OCI-LY7 (cell line): ENCODE measurements at regions not wholly inside any gene's neighbourhood (a gene's known extent, or its start where the extent isn't known, plus 50 kb on each side); places are given as distances from the start of the nearest gene placed in this dataset.

Experiments
- BruUV-seq: library from RNA; stranded (reverse); fragments of 400-500 nt; replicated peaks from 2 replicates; lab custom pipeline; 2021; lab: Mats Ljungman, UMichigan
- CTCF ChIA-PET: fragments of 300-600 bp; sonication (Branson Sonifier 250); formaldehyde crosslinking; loops from one replicate; lab custom pipeline; 2022; ENCODE audit warnings: antibody characterized with exemption; ENCODE audit not compliant: unreplicated experiment; lab: Charles Lee
- POLR2A ChIA-PET: fragments of 300-600 bp; sonication (Branson Sonifier 250); formaldehyde crosslinking; loops from one replicate; lab custom pipeline; 2022; ENCODE audit warnings: antibody characterized with exemption; lab: Charles Lee
- DNase-seq: peaks from one replicate; pipeline ENCODE4 v3.0.0-alpha.2; 2015; ENCODE audit warnings: low spot score
- H2AFZ ChIP-seq: fragments of 200-600 bp; sonication (generic), shearing (Covaris generic); 2 replicates; pipeline ENCODE4 v1.6.1; 2014; ENCODE audit warnings: mild to moderate bottlenecking, antibody characterized with exemption, low read length, moderate library complexity
- H3K27ac ChIP-seq: fragments of 200-600 bp; sonication (generic); 2 replicates; pipeline ENCODE4 v1.5.1; 2014; ENCODE audit warnings: mixed run types, low read depth, mild to moderate bottlenecking, moderate library complexity, low read length, inconsistent platforms; ENCODE audit not compliant: poor library complexity, severe bottlenecking
- H3K36me3 ChIP-seq: fragments of 200-600 bp; sonication (generic); 2 replicates; pipeline ENCODE4 v1.6.1; 2014; ENCODE audit warnings: mild to moderate bottlenecking, antibody characterized with exemption, low read length, moderate library complexity, mixed read lengths; ENCODE audit not compliant: insufficient read depth
- H3K4me1 ChIP-seq: fragments of 200-600 bp; sonication (generic); 2 replicates; pipeline ENCODE4 v1.5.1; 2014; ENCODE audit warnings: mild to moderate bottlenecking, low read length; ENCODE audit not compliant: insufficient read depth, poor library complexity, severe bottlenecking
- H3K4me2 ChIP-seq: fragments of 200-600 bp; sonication (generic); 2 replicates; pipeline ENCODE4 v1.6.1; 2014; ENCODE audit warnings: mild to moderate bottlenecking, low read length
- H3K4me3 ChIP-seq: fragments of 200-600 bp; sonication (generic); 2 replicates; pipeline ENCODE4 v1.5.1; 2014; ENCODE audit warnings: mild to moderate bottlenecking, low read depth, low read length; ENCODE audit not compliant: poor library complexity, severe bottlenecking
- H3K79me2 ChIP-seq: fragments of 200-600 bp; sonication (generic); 2 replicates; pipeline ENCODE4 v1.6.1; 2016; ENCODE audit warnings: low read depth, mild to moderate bottlenecking, low read length, moderate library complexity, mixed read lengths; ENCODE audit not compliant: insufficient read depth
- H3K9me2 ChIP-seq: fragments of 200-600 bp; sonication (generic); 2 replicates; pipeline ENCODE4 v1.6.1; 2016; ENCODE audit warnings: mild to moderate bottlenecking, low read length, mixed read lengths; ENCODE audit not compliant: insufficient read depth
- H3K9me3 ChIP-seq: fragments of 200-600 bp; sonication (generic); 2 replicates; pipeline ENCODE4 v1.6.1; 2014; ENCODE audit warnings: mild to moderate bottlenecking, mixed run types, low read length, mixed read lengths
- H4K20me1 ChIP-seq: fragments of 200-600 bp; sonication (generic); 2 replicates; pipeline ENCODE4 v1.6.1; 2014; ENCODE audit warnings: mild to moderate bottlenecking, antibody characterized with exemption, low read length, moderate library complexity, mixed read lengths; ENCODE audit not compliant: insufficient read depth
- EZH2phosphoT487 ChIP-seq: fragments of 200-600 bp; sonication (generic); IDR thresholded peaks from 2 replicates; pipeline ENCODE4 v1.6.1; 2018; ENCODE audit warnings: low read depth, borderline replicate concordance, mild to moderate bottlenecking, mixed run types, antibody characterized with exemption, low read length, moderate library complexity, mixed read lengths
- intact Hi-C: fragments of 100-400 bp; cut with micrococcal nuclease; formaldehyde crosslinking; loops from one replicate; pipeline ENCODE4 v1.10.0; 2022; ENCODE audit not compliant: unreplicated experiment
- TF ChIP-seq, protein P1 (sequence below): fragments of 200-600 bp; sonication (generic); conservative IDR thresholded peaks from 2 replicates; pipeline ENCODE4 v1.5.1; 2014; ENCODE audit warnings: mild to moderate bottlenecking, antibody characterized with exemption, low read length, moderate library complexity, mixed read lengths

DNA sequence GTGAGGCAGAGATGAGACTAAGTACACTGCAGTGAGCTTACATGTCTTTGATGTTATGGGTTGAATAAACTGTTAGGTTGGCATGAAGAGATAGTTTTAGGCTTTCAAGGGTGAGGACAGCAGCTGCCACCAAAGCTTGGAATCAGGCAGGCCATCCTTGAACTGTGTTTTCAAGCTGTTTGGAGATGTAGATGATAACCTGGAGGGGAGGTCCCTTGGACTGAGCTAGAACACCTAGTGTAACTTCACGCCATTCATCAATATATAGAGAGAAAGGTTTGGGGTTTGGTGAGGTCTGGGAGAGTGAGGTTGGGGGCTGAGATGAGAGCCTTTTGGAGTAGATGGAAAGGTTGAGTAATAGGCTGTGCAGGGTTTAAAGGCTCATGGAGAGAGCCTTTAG is 2447.0 kb downstream of the TP53TG3F start:
- ChIA-PET CTCF (no interaction called here), POLR2A (no interaction called here)
- Histone ChIP-seq H4K20me1 (no peaks in the 10 kb centered on the region), H3K9me3 (no peaks in the 10 kb centered on the region), H3K36me3 (no peaks in the 10 kb centered on the region), H2AFZ (no peak overlapping the region), H3K4me1 (no peaks in the 10 kb centered on the region), H3K27ac (no peak overlapping the region), H3K4me3 (no peak overlapping the region), H3K79me2 (no peaks in the 10 kb centered on the region), H3K9me2 (no peaks in the 10 kb centered on the region), H3K4me2 (no peak overlapping the region)
- no TSS peak for BruUV-seq
- no peak for DNase-seq
- intact Hi-C loops = no loop called here
- TF ChIP-seq, protein P1, sequence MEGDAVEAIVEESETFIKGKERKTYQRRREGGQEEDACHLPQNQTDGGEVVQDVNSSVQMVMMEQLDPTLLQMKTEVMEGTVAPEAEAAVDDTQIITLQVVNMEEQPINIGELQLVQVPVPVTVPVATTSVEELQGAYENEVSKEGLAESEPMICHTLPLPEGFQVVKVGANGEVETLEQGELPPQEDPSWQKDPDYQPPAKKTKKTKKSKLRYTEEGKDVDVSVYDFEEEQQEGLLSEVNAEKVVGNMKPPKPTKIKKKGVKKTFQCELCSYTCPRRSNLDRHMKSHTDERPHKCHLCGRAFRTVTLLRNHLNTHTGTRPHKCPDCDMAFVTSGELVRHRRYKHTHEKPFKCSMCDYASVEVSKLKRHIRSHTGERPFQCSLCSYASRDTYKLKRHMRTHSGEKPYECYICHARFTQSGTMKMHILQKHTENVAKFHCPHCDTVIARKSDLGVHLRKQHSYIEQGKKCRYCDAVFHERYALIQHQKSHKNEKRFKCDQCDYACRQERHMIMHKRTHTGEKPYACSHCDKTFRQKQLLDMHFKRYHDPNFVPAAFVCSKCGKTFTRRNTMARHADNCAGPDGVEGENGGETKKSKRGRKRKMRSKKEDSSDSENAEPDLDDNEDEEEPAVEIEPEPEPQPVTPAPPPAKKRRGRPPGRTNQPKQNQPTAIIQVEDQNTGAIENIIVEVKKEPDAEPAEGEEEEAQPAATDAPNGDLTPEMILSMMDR = no peak
- no peak for TF ChIP-seq EZH2phosphoT487

DNA sequence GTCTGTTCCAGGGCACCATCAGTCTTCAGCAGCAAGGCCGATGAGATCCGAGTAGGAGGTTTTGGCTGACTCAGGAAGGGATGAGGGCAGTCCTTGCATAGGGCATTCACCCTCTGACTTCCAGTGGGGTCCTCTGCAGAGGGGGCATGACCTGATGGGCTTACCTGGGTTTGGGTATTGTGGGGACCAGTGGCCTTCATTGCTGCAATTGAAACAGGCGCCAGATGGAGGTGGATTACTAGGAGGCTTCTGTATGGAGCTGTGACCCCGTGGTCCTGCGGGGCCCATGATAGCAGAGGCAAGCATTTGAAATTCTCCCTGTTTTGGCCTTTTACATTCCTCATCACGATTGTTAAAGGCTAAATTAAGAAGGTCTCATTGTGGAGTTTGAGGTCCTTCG is 2448.7 kb downstream of the TP53TG3F start:
- TF ChIP-seq, protein P1 = no peak
- no peak for TF ChIP-seq EZH2phosphoT487
- H3K9me3 ChIP-seq = no peaks in the 10 kb centered on the region
- no peak overlapping the region for H2AFZ ChIP-seq
- intact Hi-C loops = no loop called here
- H3K79me2 ChIP-seq = no peaks in the 10 kb centered on the region
- no TSS peak for BruUV-seq
- H3K4me3 ChIP-seq = no peak overlapping the region
- DNase-seq = no peak
- H3K36me3 ChIP-seq = no peaks in the 10 kb centered on the region
- H3K9me2 ChIP-seq = no peaks in the 10 kb centered on the region
- no peaks in the 10 kb centered on the region for H4K20me1 ChIP-seq
- H3K27ac ChIP-seq = no peak overlapping the region
- H3K4me2 ChIP-seq = no peak overlapping the region
- POLR2A ChIA-PET = no interaction called here
- no peaks in the 10 kb centered on the region for H3K4me1 ChIP-seq
- CTCF ChIA-PET = no interaction called here

DNA sequence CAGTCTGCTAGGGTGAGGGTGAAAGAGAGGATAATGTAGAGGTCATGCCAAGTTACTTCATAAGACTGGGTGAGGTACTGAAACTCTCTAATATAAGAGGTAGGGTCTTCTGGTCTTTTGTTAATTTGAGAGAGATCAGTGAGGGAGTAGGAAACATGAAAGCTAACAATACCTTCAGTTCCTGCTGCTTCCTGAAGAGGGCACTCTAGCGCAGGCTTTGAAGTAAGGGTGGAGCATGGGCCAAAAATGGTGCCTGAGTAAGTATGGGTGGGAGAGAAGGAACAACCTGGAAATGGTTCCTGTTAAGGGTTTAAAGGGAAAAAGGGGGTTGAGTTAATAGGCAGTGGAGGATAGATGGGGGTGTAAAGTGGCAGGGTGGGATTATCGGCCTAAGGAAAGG is 2449.5 kb downstream of the TP53TG3F start:
- no peaks in the 10 kb centered on the region for H4K20me1 ChIP-seq
- TF ChIP-seq, protein P1 = peak; percentile 78
- no peak for TF ChIP-seq EZH2phosphoT487
- H2AFZ ChIP-seq = no peak overlapping the region
- CTCF ChIA-PET = no interaction called here
- peak; percentile 3 for DNase-seq
- no peaks in the 10 kb centered on the region for H3K9me2 ChIP-seq
- no peaks in the 10 kb centered on the region for H3K4me1 ChIP-seq
- H3K27ac ChIP-seq = no peak overlapping the region
- POLR2A ChIA-PET = no interaction called here
- intact Hi-C loops = no loop called here
- H3K79me2 ChIP-seq = no peaks in the 10 kb centered on the region
- H3K9me3 ChIP-seq = no peaks in the 10 kb centered on the region
- no peak overlapping the region for H3K4me2 ChIP-seq
- BruUV-seq = no TSS peak
- H3K4me3 ChIP-seq = no peak overlapping the region
- no peaks in the 10 kb centered on the region for H3K36me3 ChIP-seq
